DMS 273 (cell line): ENCODE measurements at regions not wholly inside any gene's neighbourhood (a gene's known extent, or its start where the extent isn't known, plus 50 kb on each side); places are given as distances from the start of the nearest gene placed in this dataset.

Source experiments
- DNase-seq: peaks from one replicate; lab custom pipeline; 2025; ENCODE audit not compliant: unreplicated experiment; lab: John Stamatoyannopoulos, UW

- DNase-seq: no peak
Measured at GRCh38 chr5:110346893-110347358, 379.5 kb downstream of the TMEM232 start.

GRCh38 chr5:110347781-110348180, 378.7 kb downstream of the TMEM232 start:
- no peak for DNase-seq

GRCh38 chr5:110351430-110351829, 375.0 kb downstream of the TMEM232 start:
- no peak for DNase-seq

- no peak for DNase-seq
Measured at GRCh38 chr5:110354311-110354710, 372.2 kb downstream of the TMEM232 start.

GRCh38 chr5:110354915-110355644, 371.4 kb downstream of the TMEM232 start:
- DNase-seq: no peak

GRCh38 chr5:110356677-110357076, 369.8 kb downstream of the TMEM232 start:
- no peak for DNase-seq

- DNase-seq: no peak
Measured at GRCh38 chr5:110359221-110359620, 367.2 kb downstream of the TMEM232 start.

GRCh38 chr5:110361471-110361870, 365.0 kb downstream of the TMEM232 start:
- DNase-seq: no peak

GRCh38 chr5:110362261-110362660, 364.2 kb downstream of the TMEM232 start:
- no peak for DNase-seq

- DNase-seq: no peak
Measured at GRCh38 chr5:110366716-110367115, 359.8 kb downstream of the TMEM232 start.
